ENCODE measurements at regions not wholly inside any gene's neighbourhood (a gene's known extent, or its start where the extent isn't known, plus 50 kb on each side); places are given as distances from the start of the nearest gene placed in this dataset.

DNA sequence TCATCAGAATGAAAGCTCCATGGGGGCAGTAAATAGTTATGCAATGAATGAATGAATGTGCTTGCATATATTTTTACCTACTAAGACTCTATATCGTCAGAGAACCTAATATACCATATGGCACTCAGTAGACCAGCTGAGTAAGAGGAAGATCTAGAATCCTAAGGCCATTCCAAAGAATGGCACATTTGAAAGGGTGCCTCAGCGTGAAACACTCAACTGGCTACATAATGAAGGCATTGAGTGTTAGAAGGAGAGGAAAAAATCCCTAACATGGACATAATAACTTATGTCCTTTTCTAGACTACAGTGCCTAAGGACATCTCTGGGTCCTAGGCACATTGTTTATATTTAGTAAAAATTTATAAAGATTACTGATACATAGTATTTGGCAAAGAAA is 61.7 kb upstream of the ARID2 start:
- TF ChIP-seq, protein P1, sequence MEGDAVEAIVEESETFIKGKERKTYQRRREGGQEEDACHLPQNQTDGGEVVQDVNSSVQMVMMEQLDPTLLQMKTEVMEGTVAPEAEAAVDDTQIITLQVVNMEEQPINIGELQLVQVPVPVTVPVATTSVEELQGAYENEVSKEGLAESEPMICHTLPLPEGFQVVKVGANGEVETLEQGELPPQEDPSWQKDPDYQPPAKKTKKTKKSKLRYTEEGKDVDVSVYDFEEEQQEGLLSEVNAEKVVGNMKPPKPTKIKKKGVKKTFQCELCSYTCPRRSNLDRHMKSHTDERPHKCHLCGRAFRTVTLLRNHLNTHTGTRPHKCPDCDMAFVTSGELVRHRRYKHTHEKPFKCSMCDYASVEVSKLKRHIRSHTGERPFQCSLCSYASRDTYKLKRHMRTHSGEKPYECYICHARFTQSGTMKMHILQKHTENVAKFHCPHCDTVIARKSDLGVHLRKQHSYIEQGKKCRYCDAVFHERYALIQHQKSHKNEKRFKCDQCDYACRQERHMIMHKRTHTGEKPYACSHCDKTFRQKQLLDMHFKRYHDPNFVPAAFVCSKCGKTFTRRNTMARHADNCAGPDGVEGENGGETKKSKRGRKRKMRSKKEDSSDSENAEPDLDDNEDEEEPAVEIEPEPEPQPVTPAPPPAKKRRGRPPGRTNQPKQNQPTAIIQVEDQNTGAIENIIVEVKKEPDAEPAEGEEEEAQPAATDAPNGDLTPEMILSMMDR (conservative IDR thresholded peaks at IDR 0.05) = no peak
- no peak for TF ChIP-seq ZFX (IDR thresholded peaks at IDR 0.05)
